IMR-90 (cell line): ENCODE measurements at regions not wholly inside any gene's neighbourhood (a gene's known extent, or its start where the extent isn't known, plus 50 kb on each side); places are given as distances from the start of the nearest gene placed in this dataset.

Experiments used
- ATAC-seq: fragments of 200-7000 bp; cut with Tn5 transposase; 2 replicates; pipeline ENCODE4 v1.9.1; 2020; ENCODE audit warnings: low read depth, mild to moderate bottlenecking, moderate library complexity
- BruUV-seq: library from RNA; stranded (reverse); fragments of 400-500 nt; replicated peaks from 2 replicates; lab custom pipeline; 2021; lab: Mats Ljungman, UMichigan
- CTCF ChIA-PET: fragments of 300-600 bp; formaldehyde crosslinking; extraction: SDS; loops from one replicate; lab custom pipeline; 2021; ENCODE audit warnings: antibody characterized with exemption; lab: Yijun Ruan, JAX
- POLR2A ChIA-PET: fragments of 300-600 bp; sonication (Branson Sonifier 250); formaldehyde crosslinking; loops from one replicate; lab custom pipeline; 2022; ENCODE audit warnings: antibody characterized with exemption; ENCODE audit not compliant: unreplicated experiment; lab: Charles Lee
- DNase-seq: peaks from one replicate; pipeline ENCODE4 v3.0.0; 2013
- H2AFZ ChIP-seq: replicated peaks from 2 replicates; pipeline ENCODE3; 2013; ENCODE audit warnings: low read length, mild to moderate bottlenecking; ENCODE audit not compliant: poor library complexity
- H2AK5ac ChIP-seq: 2 replicates; pipeline ENCODE4 v1.6.1; 2013; ENCODE audit warnings: low read depth, low read length, inconsistent platforms
- H2AK9ac ChIP-seq: replicated peaks from 2 replicates; pipeline ENCODE3; 2013; ENCODE audit warnings: mild to moderate bottlenecking, low read depth, low read length, moderate library complexity; ENCODE audit not compliant: poor library complexity
- H2BK120ac ChIP-seq: 2 replicates; pipeline ENCODE4 v1.6.1; 2013; ENCODE audit warnings: low read depth, low read length, inconsistent platforms
- H2BK15ac ChIP-seq: 3 replicates; pipeline ENCODE4 v1.6.1; 2013; ENCODE audit warnings: low read depth, low read length, inconsistent platforms
- H2BK20ac ChIP-seq: 2 replicates; pipeline ENCODE4 v1.6.1; 2013; ENCODE audit warnings: low read depth, mild to moderate bottlenecking, inconsistent platforms, low read length, moderate library complexity
- H2BK5ac ChIP-seq: 2 replicates; pipeline ENCODE4 v1.6.1; 2013; ENCODE audit warnings: mild to moderate bottlenecking, low read depth, low read length, inconsistent platforms; ENCODE audit not compliant: poor library complexity, severe bottlenecking
- H3K14ac ChIP-seq: replicated peaks from 2 replicates; pipeline ENCODE4 v1.6.1; 2013; ENCODE audit warnings: low read depth, low read length, inconsistent platforms
- H3K18ac ChIP-seq: 2 replicates; pipeline ENCODE4 v1.6.1; 2013; ENCODE audit warnings: low read depth, low read length, control low read depth
- H3K23ac ChIP-seq: 2 replicates; pipeline ENCODE4 v1.6.1; 2013; ENCODE audit warnings: low read depth, low read length, inconsistent platforms
- H3K27ac ChIP-seq: 2 replicates; pipeline ENCODE4 v1.5.1; 2013; ENCODE audit warnings: mild to moderate bottlenecking, control low read depth, low read length; ENCODE audit not compliant: insufficient read depth
- H3K27me3 ChIP-seq: 2 replicates; pipeline ENCODE4 v1.6.1; 2013; ENCODE audit warnings: low read length; ENCODE audit not compliant: control insufficient read depth, insufficient read depth
- H3K36me3 ChIP-seq: 2 replicates; pipeline ENCODE4 v1.6.1; 2013; ENCODE audit warnings: low read length, mixed read lengths; ENCODE audit not compliant: control insufficient read depth, insufficient read depth
- H3K4ac ChIP-seq: 2 replicates; pipeline ENCODE4 v1.6.1; 2013; ENCODE audit warnings: low read depth, low read length, inconsistent platforms
- H3K4me1 ChIP-seq: 2 replicates; pipeline ENCODE4 v1.6.1; 2013; ENCODE audit warnings: low read length, mixed read lengths; ENCODE audit not compliant: control insufficient read depth, insufficient read depth
- H3K4me2 ChIP-seq: 2 replicates; pipeline ENCODE4 v1.6.1; 2013; ENCODE audit warnings: low read depth, mild to moderate bottlenecking, control low read depth, low read length, moderate library complexity
- H3K4me3 ChIP-seq: 2 replicates; pipeline ENCODE4 v1.5.1; 2013; ENCODE audit warnings: low read depth, mild to moderate bottlenecking, control low read depth, low read length, moderate library complexity; ENCODE audit not compliant: insufficient read depth
- H3K56ac ChIP-seq: 2 replicates; pipeline ENCODE4 v1.6.1; 2013; ENCODE audit warnings: low read length, inconsistent platforms; ENCODE audit not compliant: insufficient read depth; ENCODE audit errors: extremely low read depth
- H3K79me1 ChIP-seq, 2 experiments: 2 replicates each; pipeline ENCODE4 v1.6.1; 2013; ENCODE audit warnings: low read length in 2 of 2, inconsistent platforms in 1 of 2, low read depth in 1 of 2
- H3K9ac ChIP-seq: 2 replicates; pipeline ENCODE4 v1.6.1; 2013; ENCODE audit warnings: low read depth, low read length, control low read depth
- H3K9me1 ChIP-seq: 2 replicates; pipeline ENCODE4 v1.6.1; 2013; ENCODE audit warnings: low read length, inconsistent platforms; ENCODE audit not compliant: insufficient read depth
- H3K9me3 ChIP-seq: 2 replicates; pipeline ENCODE4 v1.6.1; 2013; ENCODE audit warnings: low read length; ENCODE audit not compliant: control insufficient read depth, insufficient read depth
- H4K20me1 ChIP-seq: 2 replicates; pipeline ENCODE4 v1.6.1; 2013; ENCODE audit warnings: low read length, inconsistent platforms; ENCODE audit not compliant: insufficient read depth
- H4K5ac ChIP-seq: 2 replicates; pipeline ENCODE4 v1.6.1; 2013; ENCODE audit warnings: mild to moderate bottlenecking, low read depth, low read length, control low read depth
- H4K8ac ChIP-seq, 2 experiments: 2 replicates each; pipeline ENCODE4 v1.6.1; 2013; ENCODE audit warnings: low read depth in 2 of 2, low read length in 2 of 2, control low read depth in 1 of 2, inconsistent platforms in 1 of 2
- H4K91ac ChIP-seq: 2 replicates; pipeline ENCODE4 v1.6.1; 2013; ENCODE audit warnings: low read depth, low read length, inconsistent platforms; ENCODE audit not compliant: insufficient read depth
- BHLHE40 ChIP-seq: fragments of 150-350 bp; IDR thresholded peaks from 2 replicates; pipeline ENCODE4 v1.6.1; 2016; ENCODE audit warnings: mild to moderate bottlenecking, low read depth, low read length
- CEBPB ChIP-seq: IDR thresholded peaks from 2 replicates; pipeline ENCODE4 v1.6.1; 2012; ENCODE audit warnings: low read depth, low read length, improper control_type of control experiment
- MAFK ChIP-seq: IDR thresholded peaks from 2 replicates; pipeline ENCODE4 v1.6.1; 2012; ENCODE audit warnings: low read depth, low read length, improper control_type of control experiment
- POLR2A ChIP-seq: IDR thresholded peaks from 2 replicates; pipeline ENCODE4 v1.6.1; 2012; ENCODE audit warnings: mild to moderate bottlenecking, low read depth, low read length
- USF2 ChIP-seq: fragments of 150-350 bp; IDR thresholded peaks from 2 replicates; pipeline ENCODE4 v1.6.1; 2017; ENCODE audit warnings: mild to moderate bottlenecking, antibody characterized with exemption, low read length, low read depth
- WGBS, 2 experiments: methylation state at CpG; one replicate each; pipeline versions ENCODE4 v1.1.5 to v1.1.7; 2013; ENCODE audit warnings: missing lambda C conversion rate in 2 of 2; ENCODE audit not compliant: insufficient read length in 1 of 2; ENCODE audit errors: extremely low coverage in 2 of 2; 5-methylcytosine and 5-hydroxymethylcytosine counted together
- dilution Hi-C: fragments of 300-500 bp; cut with HindIII; formaldehyde crosslinking; loops from one replicate; pipeline ENCODE4 v1.14.3; 2018; ENCODE audit warnings: low sequenced_read_pairs; ENCODE audit not compliant: unreplicated experiment
- in situ Hi-C: fragments of 300-500 bp; cut with MboI; formaldehyde crosslinking; loops from 3 replicates; pipeline ENCODE4 v1.14.3; 2019; ENCODE audit warnings: low sequenced_read_pairs, inconsistent platforms, mixed read lengths
- intact Hi-C: fragments of 100-400 bp; cut with micrococcal nuclease; formaldehyde crosslinking; loops from 2 replicates; pipeline ENCODE4 v1.10.0; 2022

DNA sequence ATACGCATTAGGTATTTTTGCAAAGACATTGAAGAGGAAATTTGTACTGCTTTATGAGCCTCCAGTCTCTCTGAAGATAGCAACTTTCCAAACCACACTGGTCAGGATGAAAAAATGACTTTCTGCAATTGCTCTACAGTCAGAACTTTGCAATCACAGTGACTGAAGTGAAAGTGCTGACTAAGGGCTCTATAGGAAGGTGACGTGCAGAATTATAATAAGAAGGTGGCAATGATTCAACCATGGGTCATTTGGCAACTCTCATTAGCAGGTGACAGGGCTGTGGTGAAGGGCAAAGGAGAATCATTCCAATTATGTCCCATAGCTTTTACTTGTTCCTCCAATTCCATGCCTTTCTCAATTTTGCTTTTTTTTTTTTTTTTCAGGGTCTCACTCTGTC is 311.0 kb downstream of the ANKRD30A start:
- Histone ChIP-seq H4K20me1 (no peaks in the 10 kb centered on the region), H2BK120ac (no peak overlapping the region), H3K23ac (no peak overlapping the region), H3K56ac (no peak overlapping the region), H4K5ac (no peak overlapping the region), H3K9me3 (no peaks in the 10 kb centered on the region; the same call in 1 of the 2 replicates), H3K9me1 (no peaks in the 10 kb centered on the region), H3K18ac (no peak overlapping the region), H2AK5ac (no peak overlapping the region), H4K91ac (no peak overlapping the region), H3K4ac (no peak overlapping the region), H3K27ac (no peak overlapping the region), H3K4me1 (no peaks in the 10 kb centered on the region), H2AFZ (no peak overlapping the region), H3K14ac (no peak overlapping the region), H2BK5ac (no peak overlapping the region), H3K9ac (no peak overlapping the region), H3K4me2 (no peak overlapping the region), H3K4me3 (no peak overlapping the region), H2BK15ac (no peak overlapping the region), H4K8ac (no peak overlapping the region), H2BK20ac (no peak overlapping the region), H3K27me3 (no peaks in the 10 kb centered on the region), H2AK9ac (no peak overlapping the region), H3K79me1 (no peaks in the 10 kb centered on the region), H3K36me3 (no peaks in the 10 kb centered on the region)
- dilution Hi-C loops (no loop called here), intact Hi-C loops (no loop called here), in situ Hi-C loops (no loop called here)
- DNase-seq (no peak), ATAC-seq (no peak)
- TF ChIP-seq USF2 (no peak), MAFK (peak; percentile 83), POLR2A (no peak), BHLHE40 (no peak), CEBPB (no peak)
- CTCF ChIA-PET = no interaction called here
- no CpG with 5 or more reads among the region's 2 CpGs for WGBS, 2 experiments
- POLR2A ChIA-PET = no interaction called here
- no TSS peak for BruUV-seq
